DND-41 (cell line): ENCODE measurements at regions not wholly inside any gene's neighbourhood (a gene's known extent, or its start where the extent isn't known, plus 50 kb on each side); places are given as distances from the start of the nearest gene placed in this dataset.

Experiments
- ATAC-seq: fragments of 200-7000 bp; cut with Tn5 transposase; 3 replicates; pipeline ENCODE4 v1.9.1; 2021; ENCODE audit warnings: low read depth; ENCODE audit not compliant: insufficient read depth
- DNase-seq: peaks from one replicate; pipeline ENCODE4 v3.0.0-alpha.2; 2020
- H2AFZ ChIP-seq: 2 replicates; pipeline ENCODE4 v1.6.0; 2012; ENCODE audit warnings: low read depth, low read length
- H3K27ac ChIP-seq: 2 replicates; pipeline ENCODE4 v1.5.1; 2012; ENCODE audit warnings: low read length, inconsistent platforms
- H3K27me3 ChIP-seq: fragments of 200-600 bp; sonication (generic); 2 replicates; pipeline ENCODE4 v1.6.0; 2012; ENCODE audit warnings: low read length, mild to moderate bottlenecking, inconsistent platforms; ENCODE audit not compliant: insufficient read depth, poor library complexity
- H3K36me3 ChIP-seq: 2 replicates; pipeline ENCODE4 v1.5.1; 2012; ENCODE audit warnings: low read length, inconsistent platforms; ENCODE audit not compliant: insufficient read depth
- H3K4me1 ChIP-seq: 2 replicates; pipeline ENCODE4 v1.5.1; 2012; ENCODE audit warnings: mild to moderate bottlenecking, low read length; ENCODE audit not compliant: insufficient read depth
- H3K4me2 ChIP-seq: 2 replicates; pipeline ENCODE4 v1.6.0; 2012; ENCODE audit warnings: mild to moderate bottlenecking, moderate library complexity, low read length, inconsistent platforms; ENCODE audit not compliant: insufficient read depth
- H3K4me3 ChIP-seq, 2 experiments: fragments of 200-600 bp in 1 of 2; shearing (Covaris generic) in 1 of 2; 2 replicates each; pipeline ENCODE4 v1.5.1; 2012 to 2016; ENCODE audit warnings: inconsistent platforms in 2 of 2, low read length in 2 of 2, mild to moderate bottlenecking in 2 of 2, low read depth in 1 of 2, moderate library complexity in 1 of 2
- H3K79me2 ChIP-seq: 2 replicates; pipeline ENCODE4 v1.6.0; 2012; ENCODE audit warnings: low read length, inconsistent platforms; ENCODE audit not compliant: insufficient read depth
- H3K9ac ChIP-seq: 2 replicates; pipeline ENCODE4 v1.6.0; 2012; ENCODE audit warnings: low read depth, mild to moderate bottlenecking, inconsistent platforms, low read length, moderate library complexity
- H3K9me3 ChIP-seq: 2 replicates; pipeline ENCODE4 v1.5.1; 2012; ENCODE audit warnings: low read length, moderate library complexity, mild to moderate bottlenecking, inconsistent platforms; ENCODE audit not compliant: insufficient read depth, severe bottlenecking
- H4K20me1 ChIP-seq: 2 replicates; pipeline ENCODE4 v1.6.0; 2012; ENCODE audit warnings: low read length; ENCODE audit not compliant: insufficient read depth
- CTCF ChIP-seq: IDR thresholded peaks from 2 replicates; pipeline ENCODE4 v1.5.1; 2012; ENCODE audit warnings: borderline replicate concordance, low read length, moderate library complexity, mild to moderate bottlenecking; ENCODE audit not compliant: poor library complexity, severe bottlenecking; ENCODE audit errors: extremely low read depth
- EZH2 ChIP-seq: IDR thresholded peaks from 3 replicates; pipeline ENCODE4 v1.6.1; 2012; ENCODE audit warnings: borderline replicate concordance, low read depth, mild to moderate bottlenecking, moderate library complexity, low read length, inconsistent platforms; ENCODE audit not compliant: severe bottlenecking

- Histone ChIP-seq H3K4me1 (no peaks in the 10 kb centered on the region), H3K4me3 (no peak overlapping the region), H3K27me3 (peaks cover 4% of the 10 kb centered on the region), H2AFZ (no peak overlapping the region), H3K36me3 (no peaks in the 10 kb centered on the region), H3K79me2 (no peaks in the 10 kb centered on the region), H3K27ac (no peak overlapping the region), H3K4me2 (no peak overlapping the region), H3K9me3 (no peaks in the 10 kb centered on the region), H3K9ac (no peak overlapping the region), H4K20me1 (no peaks in the 10 kb centered on the region)
- DNase-seq (no peak), ATAC-seq (no peak)
- TF ChIP-seq CTCF (no peak), EZH2 (no peak)
Measured at GRCh38 chr16:77548151-77548550, 113.3 kb upstream of the ADAMTS18 start.

GRCh38 chr16:77548766-77549165 lies 113.9 kb upstream of the ADAMTS18 start:
- DNase-seq (no peak), ATAC-seq (no peak)
- Histone ChIP-seq H3K9ac (no peak overlapping the region), H4K20me1 (no peaks in the 10 kb centered on the region), H3K9me3 (no peaks in the 10 kb centered on the region), H3K79me2 (no peaks in the 10 kb centered on the region), H3K27me3 (peaks cover 4% of the 10 kb centered on the region), H2AFZ (no peak overlapping the region), H3K4me1 (no peaks in the 10 kb centered on the region), H3K4me3 (no peak overlapping the region), H3K4me2 (no peak overlapping the region), H3K36me3 (no peaks in the 10 kb centered on the region), H3K27ac (no peak overlapping the region)
- TF ChIP-seq CTCF (no peak), EZH2 (no peak)

GRCh38 chr16:77549876-77550275 lies 115.0 kb upstream of the ADAMTS18 start:
- H4K20me1 ChIP-seq = no peaks in the 10 kb centered on the region
- no peaks in the 10 kb centered on the region for H3K79me2 ChIP-seq
- DNase-seq (no peak), ATAC-seq (no peak)
- H3K27me3 ChIP-seq = peaks cover 4% of the 10 kb centered on the region
- no peaks in the 10 kb centered on the region for H3K36me3 ChIP-seq
- no peaks in the 10 kb centered on the region for H3K9me3 ChIP-seq
- no peak for TF ChIP-seq CTCF
- H3K4me3 ChIP-seq = no peak overlapping the region
- H3K4me2 ChIP-seq = no peak overlapping the region
- no peak overlapping the region for H3K9ac ChIP-seq
- no peaks in the 10 kb centered on the region for H3K4me1 ChIP-seq
- no peak overlapping the region for H2AFZ ChIP-seq
- H3K27ac ChIP-seq = no peak overlapping the region

GRCh38 chr16:77551357-77551756 lies 116.5 kb upstream of the ADAMTS18 start:
- Histone ChIP-seq H3K4me2 (no peak overlapping the region), H3K9me3 (no peaks in the 10 kb centered on the region), H3K79me2 (no peaks in the 10 kb centered on the region), H3K27ac (no peak overlapping the region), H2AFZ (no peak overlapping the region), H3K4me1 (no peaks in the 10 kb centered on the region), H3K4me3 (no peak overlapping the region), H3K36me3 (no peaks in the 10 kb centered on the region), H4K20me1 (no peaks in the 10 kb centered on the region), H3K27me3 (peaks cover 5% of the 10 kb centered on the region), H3K9ac (no peak overlapping the region)
- TF ChIP-seq EZH2 = no peak
- no peak for TF ChIP-seq CTCF
- ATAC-seq (no peak), DNase-seq (no peak)
